Uterus (tissue), 2 donors: ENCODE measurements at regions not wholly inside any gene's neighbourhood (a gene's known extent, or its start where the extent isn't known, plus 50 kb on each side); places are given as distances from the start of the nearest gene placed in this dataset.

Experiments
- CTCF ChIP-seq, 4 experiments: fragments of 200-600 bp in 2 of 4; fragments of 450-650 bp in 2 of 4; sonication (generic) in 2 of 4; IDR thresholded peaks; one replicate each; pipeline ENCODE4 v1.5.1; 2016 to 2019; ENCODE audit warnings: antibody characterized with exemption in 4 of 4, mild to moderate bottlenecking in 2 of 4, moderate library complexity in 1 of 4
- POLR2A ChIP-seq, 2 donors: fragments of 450-650 bp; IDR thresholded peaks; one replicate each; pipeline ENCODE4 v1.6.1; 2016; ENCODE audit warnings: antibody characterized with exemption in 2 of 2, mild to moderate bottlenecking in 1 of 2, moderate library complexity in 1 of 2

GRCh38 chr9:38251036-38251860, 141.3 kb upstream of the ALDH1B1 start:
- TF ChIP-seq CTCF (IDR thresholded peaks at IDR 0.05) (no peak), POLR2A (IDR thresholded peaks at IDR 0.05) (no peak)
